Tibial artery (tissue), 4 donors: ENCODE measurements at regions not wholly inside any gene's neighbourhood (a gene's known extent, or its start where the extent isn't known, plus 50 kb on each side); places are given as distances from the start of the nearest gene placed in this dataset.
A peak's percentile ranks its signal among the peaks of the same experiment; 100 is the strongest.

Source experiments
- DNase-seq, 2 donors: peaks; one replicate each; pipeline ENCODE4 v3.0.0-alpha.2; 2019
- H3K27ac ChIP-seq, 2 donors: fragments of 200-600 bp; sonication (generic) in 1 of 2; 1 replicate in 1 of 2; 2 replicates in 1 of 2; pipeline ENCODE4 v1.5.1; 2018 to 2019; ENCODE audit warnings: mild to moderate bottlenecking in 1 of 2
- H3K27me3 ChIP-seq, 2 donors: fragments of 200-600 bp; sonication (generic) in 1 of 2; one replicate each; pipeline versions ENCODE4 v1.5.1 to v1.6.0; 2016 to 2019
- H3K36me3 ChIP-seq, 3 donors: fragments of 200-600 bp; sonication (generic) in 2 of 3; one replicate each; pipeline ENCODE4 v1.5.1; 2016 to 2019; ENCODE audit warnings: mild to moderate bottlenecking in 2 of 3
- H3K4me1 ChIP-seq, 4 donors: fragments of 200-600 bp; sonication (generic) in 2 of 4; 1 replicate in 3 of 4; 2 replicates in 1 of 4; pipeline ENCODE4 v1.5.1; 2016 to 2019
- H3K4me3 ChIP-seq, 2 donors: fragments of 200-600 bp; sonication (generic) in 1 of 2; 1 replicate in 1 of 2; 2 replicates in 1 of 2; pipeline ENCODE4 v1.5.1; 2018 to 2019; ENCODE audit warnings: mild to moderate bottlenecking in 2 of 2
- H3K9me3 ChIP-seq, 3 donors: fragments of 200-600 bp; sonication (generic) in 1 of 3; one replicate each; pipeline ENCODE4 v1.5.1; 2016 to 2019
- CTCF ChIP-seq, 2 experiments: fragments of 200-600 bp in 1 of 2; fragments of 450-650 bp in 1 of 2; IDR thresholded peaks; one replicate each; pipeline ENCODE4 v1.5.1; 2017 to 2019; ENCODE audit warnings: antibody characterized with exemption in 2 of 2, mild to moderate bottlenecking in 1 of 2, moderate library complexity in 1 of 2
- intact Hi-C: fragments of 100-400 bp; cut with DNase I; formaldehyde crosslinking; loops from one replicate; pipeline ENCODE4 v1.15.0; 2023; ENCODE audit warnings: low total_unique reads

DNA sequence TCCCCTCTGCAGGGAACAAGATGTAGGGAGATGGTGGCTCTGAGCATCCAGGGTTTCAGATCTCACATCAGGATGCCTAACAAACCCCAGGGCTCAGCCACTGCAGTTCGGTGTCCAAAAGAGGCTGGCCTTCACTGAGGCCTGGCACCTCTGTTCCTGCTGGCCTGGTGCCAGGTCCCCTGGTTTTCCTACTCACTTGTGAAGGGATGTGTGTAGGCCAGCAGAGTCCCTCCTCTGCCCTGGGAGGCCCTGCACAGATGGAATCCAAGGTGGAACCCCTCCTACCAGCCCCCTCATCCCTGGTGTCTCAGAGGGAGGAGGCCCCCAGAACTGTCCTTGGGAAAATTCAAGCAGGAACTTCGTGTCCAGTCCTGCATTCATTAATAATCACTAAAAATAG, 260.6 kb downstream of the CCSER2 start:
- DNase-seq, result no peak
- TF ChIP-seq CTCF (IDR thresholded peaks at IDR 0.05), result no peak
- Histone ChIP-seq H3K27me3 (no peaks in the 10 kb centered on the region), H3K4me1 (no peaks in the 10 kb centered on the region), H3K27ac (no peak overlapping the region), H3K4me3 (no peak overlapping the region), H3K9me3 (no peaks in the 10 kb centered on the region), H3K36me3 (no peaks in the 10 kb centered on the region)
- intact Hi-C loops, result no loop called here

DNA sequence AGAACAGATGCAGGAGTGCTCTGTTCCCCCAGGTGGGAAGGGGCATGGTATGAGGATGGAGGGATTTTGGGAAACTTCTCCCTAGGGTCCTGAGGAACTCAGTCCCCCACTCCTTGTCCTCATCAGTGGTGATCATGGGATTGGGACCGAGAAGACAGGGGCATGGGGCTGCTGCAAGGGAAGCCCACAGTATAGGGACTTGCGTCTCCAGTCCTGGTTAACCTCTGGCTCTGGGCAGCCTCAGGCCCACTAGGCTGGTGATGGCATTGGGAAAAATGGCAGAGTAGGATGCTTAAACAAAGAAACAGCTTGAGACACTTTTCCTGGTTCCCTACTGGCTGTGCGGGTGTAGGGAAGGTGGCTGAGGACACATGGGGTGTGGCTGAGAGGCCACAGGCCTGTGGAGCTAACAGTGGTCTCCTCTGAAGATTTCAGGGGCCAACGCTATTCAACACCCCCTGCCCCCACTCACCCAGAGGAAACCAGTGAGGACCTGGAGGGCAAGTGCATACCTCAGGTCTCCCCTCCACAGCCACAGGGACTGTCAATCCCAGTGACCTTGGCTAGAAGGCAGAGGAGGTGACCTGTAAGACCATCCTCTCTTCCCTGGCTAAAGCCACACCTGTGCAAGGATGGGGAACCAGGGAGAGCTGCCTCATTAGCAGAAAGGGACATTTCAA, 261.3 kb downstream of the CCSER2 start:
- H3K36me3 ChIP-seq, result no peaks in the 10 kb centered on the region
- no peak overlapping the region for H3K4me3 ChIP-seq
- no peak overlapping the region for H3K27ac ChIP-seq
- no peaks in the 10 kb centered on the region for H3K9me3 ChIP-seq
- H3K27me3 ChIP-seq, result no peaks in the 10 kb centered on the region
- intact Hi-C loops, result no loop called here
- TF ChIP-seq CTCF (IDR thresholded peaks at IDR 0.05), result no peak
- H3K4me1 ChIP-seq, result no peaks in the 10 kb centered on the region
- no peak for DNase-seq

DNA sequence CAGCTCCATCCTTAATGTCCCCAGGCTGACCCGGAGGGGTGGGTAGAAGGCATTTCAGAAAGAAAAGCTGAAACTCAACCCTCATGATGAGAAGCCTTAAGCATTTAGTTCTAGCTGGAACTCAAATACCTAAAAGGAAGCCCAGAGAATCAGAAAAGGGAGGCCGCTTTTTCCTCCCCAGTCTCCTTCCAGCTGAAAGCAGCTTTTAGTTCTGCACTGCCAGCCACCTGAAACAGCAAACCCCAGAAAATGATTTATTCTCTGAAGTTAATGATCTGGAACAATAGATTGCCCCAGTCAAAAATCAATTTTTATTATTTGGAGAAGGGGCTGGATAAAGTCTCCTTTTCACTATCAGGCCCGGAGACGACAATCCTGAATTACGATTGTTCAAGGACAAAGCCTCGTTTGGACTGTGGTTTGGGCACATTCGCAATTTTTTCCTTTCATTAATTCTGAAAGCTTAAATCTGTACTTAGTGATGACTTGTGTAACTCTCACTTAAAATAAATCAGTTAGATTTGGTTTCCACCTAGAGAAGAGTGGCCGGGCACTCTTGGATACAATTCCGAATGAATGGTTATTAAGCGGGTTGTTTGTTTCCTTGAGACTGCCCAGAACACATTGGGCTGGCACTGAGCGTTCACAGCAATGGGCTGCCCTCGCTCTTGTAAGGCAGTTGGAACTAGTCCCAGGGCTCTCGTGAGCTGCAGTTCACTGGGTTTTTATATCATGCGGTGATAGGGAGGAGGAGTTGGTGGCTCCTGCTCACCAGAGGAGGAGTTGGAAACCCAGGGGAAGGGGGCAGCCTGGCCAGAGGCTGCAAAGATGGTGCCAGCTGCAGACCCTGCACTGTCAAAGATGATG, 262.2 kb downstream of the CCSER2 start:
- no peak for TF ChIP-seq CTCF (IDR thresholded peaks at IDR 0.05)
- DNase-seq, result no peak
- intact Hi-C loops, result no loop called here
- Histone ChIP-seq H3K4me1 (no peaks in the 10 kb centered on the region), H3K36me3 (no peaks in the 10 kb centered on the region), H3K9me3 (no peaks in the 10 kb centered on the region), H3K4me3 (no peak overlapping the region), H3K27ac (no peak overlapping the region), H3K27me3 (no peaks in the 10 kb centered on the region)

GRCh38 chr10:84593506-84593905, 265.1 kb downstream of the CCSER2 start:
- intact Hi-C loops, result no loop called here
- Histone ChIP-seq H3K4me3 (no peak overlapping the region), H3K36me3 (no peaks in the 10 kb centered on the region), H3K9me3 (no peaks in the 10 kb centered on the region), H3K27me3 (no peaks in the 10 kb centered on the region), H3K27ac (no peak overlapping the region), H3K4me1 (no peaks in the 10 kb centered on the region)
- DNase-seq, result peak in 1 of 2 donors; percentile 17
- TF ChIP-seq CTCF (IDR thresholded peaks at IDR 0.05), result no peak

GRCh38 chr10:84596585-84596984, 268.2 kb downstream of the CCSER2 start:
- no peaks in the 10 kb centered on the region for H3K4me1 ChIP-seq
- H3K36me3 ChIP-seq, result no peaks in the 10 kb centered on the region
- intact Hi-C loops, result no loop called here
- no peak overlapping the region for H3K4me3 ChIP-seq
- no peak overlapping the region for H3K27ac ChIP-seq
- no peak for TF ChIP-seq CTCF (IDR thresholded peaks at IDR 0.05)
- H3K27me3 ChIP-seq, result no peaks in the 10 kb centered on the region
- DNase-seq, result no peak
- H3K9me3 ChIP-seq, result no peaks in the 10 kb centered on the region
